ENCODE measurements at regions not wholly inside any gene's neighbourhood (a gene's known extent, or its start where the extent isn't known, plus 50 kb on each side); places are given as distances from the start of the nearest gene placed in this dataset.

DNA sequence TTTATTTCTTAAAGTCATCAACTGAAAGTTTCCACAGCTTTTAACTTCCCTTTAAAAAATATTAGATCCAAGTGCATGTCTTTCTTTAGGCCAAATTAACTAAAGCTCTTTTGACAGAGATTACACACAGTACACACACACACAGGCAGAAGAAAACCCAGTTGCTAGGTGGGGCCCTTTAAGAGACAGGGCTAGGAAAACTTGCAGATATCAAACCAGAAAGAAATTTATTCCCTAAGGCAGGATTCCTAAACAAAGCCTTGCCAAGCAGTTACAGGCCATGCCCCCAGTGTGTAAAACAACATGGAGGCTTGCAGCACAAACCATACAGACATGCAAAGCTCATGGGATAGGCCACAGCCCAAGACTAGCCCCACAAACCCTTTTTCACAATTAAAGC, 123.4 kb downstream of the FSCB start:
- TF ChIP-seq, protein P1, sequence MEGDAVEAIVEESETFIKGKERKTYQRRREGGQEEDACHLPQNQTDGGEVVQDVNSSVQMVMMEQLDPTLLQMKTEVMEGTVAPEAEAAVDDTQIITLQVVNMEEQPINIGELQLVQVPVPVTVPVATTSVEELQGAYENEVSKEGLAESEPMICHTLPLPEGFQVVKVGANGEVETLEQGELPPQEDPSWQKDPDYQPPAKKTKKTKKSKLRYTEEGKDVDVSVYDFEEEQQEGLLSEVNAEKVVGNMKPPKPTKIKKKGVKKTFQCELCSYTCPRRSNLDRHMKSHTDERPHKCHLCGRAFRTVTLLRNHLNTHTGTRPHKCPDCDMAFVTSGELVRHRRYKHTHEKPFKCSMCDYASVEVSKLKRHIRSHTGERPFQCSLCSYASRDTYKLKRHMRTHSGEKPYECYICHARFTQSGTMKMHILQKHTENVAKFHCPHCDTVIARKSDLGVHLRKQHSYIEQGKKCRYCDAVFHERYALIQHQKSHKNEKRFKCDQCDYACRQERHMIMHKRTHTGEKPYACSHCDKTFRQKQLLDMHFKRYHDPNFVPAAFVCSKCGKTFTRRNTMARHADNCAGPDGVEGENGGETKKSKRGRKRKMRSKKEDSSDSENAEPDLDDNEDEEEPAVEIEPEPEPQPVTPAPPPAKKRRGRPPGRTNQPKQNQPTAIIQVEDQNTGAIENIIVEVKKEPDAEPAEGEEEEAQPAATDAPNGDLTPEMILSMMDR (CRISPR knock-in tag; IDR thresholded peaks at IDR 0.05), result no peak
- TF ChIP-seq CCDC6 (CRISPR knock-in tag; IDR thresholded peaks at IDR 0.05), result no peak
- no peak for TF ChIP-seq ZSCAN12 (CRISPR knock-in tag; IDR thresholded peaks at IDR 0.05)
- TF ChIP-seq KLF6 (CRISPR knock-in tag; IDR thresholded peaks at IDR 0.05), result no peak
- TF ChIP-seq, protein P2, sequence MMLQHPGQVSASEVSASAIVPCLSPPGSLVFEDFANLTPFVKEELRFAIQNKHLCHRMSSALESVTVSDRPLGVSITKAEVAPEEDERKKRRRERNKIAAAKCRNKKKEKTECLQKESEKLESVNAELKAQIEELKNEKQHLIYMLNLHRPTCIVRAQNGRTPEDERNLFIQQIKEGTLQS (CRISPR knock-in tag; IDR thresholded peaks at IDR 0.05), result no peak
- no peak for TF ChIP-seq NCOA1 (CRISPR knock-in tag; IDR thresholded peaks at IDR 0.05)
- no peak for TF ChIP-seq CHD2 (IDR thresholded peaks at IDR 0.05; ENCODE audit: low read depth, low read length)
- TF ChIP-seq, protein P3, sequence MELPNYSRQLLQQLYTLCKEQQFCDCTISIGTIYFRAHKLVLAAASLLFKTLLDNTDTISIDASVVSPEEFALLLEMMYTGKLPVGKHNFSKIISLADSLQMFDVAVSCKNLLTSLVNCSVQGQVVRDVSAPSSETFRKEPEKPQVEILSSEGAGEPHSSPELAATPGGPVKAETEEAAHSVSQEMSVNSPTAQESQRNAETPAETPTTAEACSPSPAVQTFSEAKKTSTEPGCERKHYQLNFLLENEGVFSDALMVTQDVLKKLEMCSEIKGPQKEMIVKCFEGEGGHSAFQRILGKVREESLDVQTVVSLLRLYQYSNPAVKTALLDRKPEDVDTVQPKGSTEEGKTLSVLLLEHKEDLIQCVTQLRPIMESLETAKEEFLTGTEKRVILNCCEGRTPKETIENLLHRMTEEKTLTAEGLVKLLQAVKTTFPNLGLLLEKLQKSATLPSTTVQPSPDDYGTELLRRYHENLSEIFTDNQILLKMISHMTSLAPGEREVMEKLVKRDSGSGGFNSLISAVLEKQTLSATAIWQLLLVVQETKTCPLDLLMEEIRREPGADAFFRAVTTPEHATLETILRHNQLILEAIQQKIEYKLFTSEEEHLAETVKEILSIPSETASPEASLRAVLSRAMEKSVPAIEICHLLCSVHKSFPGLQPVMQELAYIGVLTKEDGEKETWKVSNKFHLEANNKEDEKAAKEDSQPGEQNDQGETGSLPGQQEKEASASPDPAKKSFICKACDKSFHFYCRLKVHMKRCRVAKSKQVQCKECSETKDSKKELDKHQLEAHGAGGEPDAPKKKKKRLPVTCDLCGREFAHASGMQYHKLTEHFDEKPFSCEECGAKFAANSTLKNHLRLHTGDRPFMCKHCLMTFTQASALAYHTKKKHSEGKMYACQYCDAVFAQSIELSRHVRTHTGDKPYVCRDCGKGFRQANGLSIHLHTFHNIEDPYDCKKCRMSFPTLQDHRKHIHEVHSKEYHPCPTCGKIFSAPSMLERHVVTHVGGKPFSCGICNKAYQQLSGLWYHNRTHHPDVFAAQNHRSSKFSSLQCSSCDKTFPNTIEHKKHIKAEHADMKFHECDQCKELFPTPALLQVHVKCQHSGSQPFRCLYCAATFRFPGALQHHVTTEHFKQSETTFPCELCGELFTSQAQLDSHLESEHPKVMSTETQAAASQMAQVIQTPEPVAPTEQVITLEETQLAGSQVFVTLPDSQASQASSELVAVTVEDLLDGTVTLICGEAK (IDR thresholded peaks at IDR 0.05), result no peak
- TF ChIP-seq, protein P3 (CRISPR knock-in tag; IDR thresholded peaks at IDR 0.05), result no peak
- TF ChIP-seq STAT5B (CRISPR knock-in tag; IDR thresholded peaks at IDR 0.05), result no peak
- no peak for TF ChIP-seq KDM1A (CRISPR knock-in tag; IDR thresholded peaks at IDR 0.05)
- no peak for TF ChIP-seq ETV5 (CRISPR knock-in tag; IDR thresholded peaks at IDR 0.05; ENCODE audit: borderline replicate concordance)
